GM12878 (cell line): ENCODE measurements at regions not wholly inside any gene's neighbourhood (a gene's known extent, or its start where the extent isn't known, plus 50 kb on each side); places are given as distances from the start of the nearest gene placed in this dataset.
"Not testable (repeated sequence)": the region's sequence is repeated elsewhere in the genome, so short reads cannot be mapped to it uniquely, and the experiment has no call there.

Source experiments
- BACH1 ChIP-seq: fragments of 450-650 bp; IDR thresholded peaks from 2 replicates; pipeline ENCODE4 v1.6.1; 2017; ENCODE audit warnings: mild to moderate bottlenecking, borderline replicate concordance
- EZH2 ChIP-seq: IDR thresholded peaks from 2 replicates; pipeline ENCODE4 v1.6.1; 2012; ENCODE audit warnings: low read depth, mild to moderate bottlenecking, control low read depth, inconsistent platforms, low read length, borderline replicate concordance; ENCODE audit not compliant: control insufficient read depth
- POLR2A ChIP-seq: IDR thresholded peaks from 2 replicates; pipeline ENCODE4 v1.6.1; 2011; ENCODE audit warnings: low read depth, mild to moderate bottlenecking, low read length
- POLR2AphosphoS5 ChIP-seq: IDR thresholded peaks from 2 replicates; pipeline ENCODE4 v1.6.1; 2011; ENCODE audit warnings: mild to moderate bottlenecking, low read length, inconsistent platforms
- RBBP5 ChIP-seq: fragments of 200-600 bp; sonication (generic); conservative IDR thresholded peaks from 2 replicates; pipeline ENCODE4 v1.6.1; 2016
- RCOR1 ChIP-seq: conservative IDR thresholded peaks from 2 replicates; pipeline ENCODE4 v1.6.1; 2012; ENCODE audit warnings: low read depth, low read length, improper control_type of control experiment
- RFX5 ChIP-seq: IDR thresholded peaks from 2 replicates; pipeline ENCODE4 v1.6.1; 2011; ENCODE audit warnings: low read depth, low read length, improper control_type of control experiment
- SIX5 ChIP-seq: IDR thresholded peaks from 2 replicates; pipeline ENCODE4 v1.6.1; 2011; ENCODE audit warnings: mild to moderate bottlenecking, low read depth, low read length, moderate library complexity; ENCODE audit not compliant: severe bottlenecking
- TF ChIP-seq, protein P1 (sequence below): fragments of 450-650 bp; formaldehyde crosslinking; IDR thresholded peaks from 2 replicates; pipeline ENCODE4 v1.5.0; 2022; ENCODE audit warnings: mild to moderate bottlenecking, missing genetic modification characterization
- TF ChIP-seq, protein P2 (sequence below), 3 experiments: IDR thresholded peaks in 2 of 3; conservative IDR thresholded peaks in 1 of 3; 2 replicates each; pipeline ENCODE4 v1.5.1; 2011; ENCODE audit warnings: low read depth in 3 of 3, low read length in 3 of 3, mild to moderate bottlenecking in 3 of 3, control low read depth in 2 of 3, moderate library complexity in 2 of 3, inconsistent platforms in 1 of 3, mixed read lengths in 1 of 3; ENCODE audit not compliant: control insufficient read depth in 2 of 3, insufficient read depth in 1 of 3; ENCODE audit errors: extremely low read depth in 1 of 3
- TF ChIP-seq, protein P3 (sequence below): IDR thresholded peaks from 2 replicates; pipeline ENCODE4 v1.6.1; 2012; ENCODE audit warnings: mild to moderate bottlenecking, low read depth, low read length

DNA sequence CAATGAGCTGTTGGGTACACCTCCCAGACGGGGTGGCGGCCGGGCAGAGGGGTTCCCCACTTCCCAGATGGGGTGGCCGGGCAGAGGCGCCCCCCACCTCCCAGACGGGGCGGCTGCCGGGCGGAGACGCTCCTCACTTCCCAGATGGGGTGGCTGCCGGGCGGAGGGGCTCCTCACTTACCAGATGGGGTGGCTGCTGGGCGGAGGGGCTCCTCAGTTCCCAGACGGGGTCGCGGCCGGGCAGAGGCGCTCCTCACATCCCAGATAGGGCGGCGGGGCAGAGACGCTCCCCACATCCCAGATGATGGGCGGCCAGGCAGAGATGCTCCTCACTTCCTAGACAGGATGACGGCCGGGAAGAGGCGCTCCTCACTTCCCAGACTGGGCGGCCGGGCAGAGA, 185.1 kb downstream of the UTRN start:
- not testable (repeated sequence) for TF ChIP-seq POLR2A, RFX5, POLR2AphosphoS5, SIX5, BACH1, RBBP5, EZH2, RCOR1
- TF ChIP-seq, protein P1, sequence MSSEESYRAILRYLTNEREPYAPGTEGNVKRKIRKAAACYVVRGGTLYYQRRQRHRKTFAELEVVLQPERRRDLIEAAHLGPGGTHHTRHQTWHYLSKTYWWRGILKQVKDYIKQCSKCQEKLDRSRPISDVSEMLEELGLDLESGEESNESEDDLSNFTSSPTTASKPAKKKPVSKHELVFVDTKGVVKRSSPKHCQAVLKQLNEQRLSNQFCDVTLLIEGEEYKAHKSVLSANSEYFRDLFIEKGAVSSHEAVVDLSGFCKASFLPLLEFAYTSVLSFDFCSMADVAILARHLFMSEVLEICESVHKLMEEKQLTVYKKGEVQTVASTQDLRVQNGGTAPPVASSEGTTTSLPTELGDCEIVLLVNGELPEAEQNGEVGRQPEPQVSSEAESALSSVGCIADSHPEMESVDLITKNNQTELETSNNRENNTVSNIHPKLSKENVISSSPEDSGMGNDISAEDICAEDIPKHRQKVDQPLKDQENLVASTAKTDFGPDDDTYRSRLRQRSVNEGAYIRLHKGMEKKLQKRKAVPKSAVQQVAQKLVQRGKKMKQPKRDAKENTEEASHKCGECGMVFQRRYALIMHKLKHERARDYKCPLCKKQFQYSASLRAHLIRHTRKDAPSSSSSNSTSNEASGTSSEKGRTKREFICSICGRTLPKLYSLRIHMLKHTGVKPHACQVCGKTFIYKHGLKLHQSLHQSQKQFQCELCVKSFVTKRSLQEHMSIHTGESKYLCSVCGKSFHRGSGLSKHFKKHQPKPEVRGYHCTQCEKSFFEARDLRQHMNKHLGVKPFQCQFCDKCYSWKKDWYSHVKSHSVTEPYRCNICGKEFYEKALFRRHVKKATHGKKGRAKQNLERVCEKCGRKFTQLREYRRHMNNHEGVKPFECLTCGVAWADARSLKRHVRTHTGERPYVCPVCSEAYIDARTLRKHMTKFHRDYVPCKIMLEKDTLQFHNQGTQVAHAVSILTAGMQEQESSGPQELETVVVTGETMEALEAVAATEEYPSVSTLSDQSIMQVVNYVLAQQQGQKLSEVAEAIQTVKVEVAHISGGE (CRISPR knock-in tag), result not testable (repeated sequence)
- TF ChIP-seq, protein P2, sequence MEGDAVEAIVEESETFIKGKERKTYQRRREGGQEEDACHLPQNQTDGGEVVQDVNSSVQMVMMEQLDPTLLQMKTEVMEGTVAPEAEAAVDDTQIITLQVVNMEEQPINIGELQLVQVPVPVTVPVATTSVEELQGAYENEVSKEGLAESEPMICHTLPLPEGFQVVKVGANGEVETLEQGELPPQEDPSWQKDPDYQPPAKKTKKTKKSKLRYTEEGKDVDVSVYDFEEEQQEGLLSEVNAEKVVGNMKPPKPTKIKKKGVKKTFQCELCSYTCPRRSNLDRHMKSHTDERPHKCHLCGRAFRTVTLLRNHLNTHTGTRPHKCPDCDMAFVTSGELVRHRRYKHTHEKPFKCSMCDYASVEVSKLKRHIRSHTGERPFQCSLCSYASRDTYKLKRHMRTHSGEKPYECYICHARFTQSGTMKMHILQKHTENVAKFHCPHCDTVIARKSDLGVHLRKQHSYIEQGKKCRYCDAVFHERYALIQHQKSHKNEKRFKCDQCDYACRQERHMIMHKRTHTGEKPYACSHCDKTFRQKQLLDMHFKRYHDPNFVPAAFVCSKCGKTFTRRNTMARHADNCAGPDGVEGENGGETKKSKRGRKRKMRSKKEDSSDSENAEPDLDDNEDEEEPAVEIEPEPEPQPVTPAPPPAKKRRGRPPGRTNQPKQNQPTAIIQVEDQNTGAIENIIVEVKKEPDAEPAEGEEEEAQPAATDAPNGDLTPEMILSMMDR (IDR thresholded peaks at IDR 0.05 in 2 of 3, conservative IDR thresholded peaks at IDR 0.05 in 1 of 3; ENCODE audit: control insufficient read depth in 2 of 3, extremely low read depth in 1 of 3, insufficient read depth in 1 of 3, low read depth in 3 of 3, low read length in 3 of 3), result not testable (repeated sequence)
- TF ChIP-seq, protein P3, sequence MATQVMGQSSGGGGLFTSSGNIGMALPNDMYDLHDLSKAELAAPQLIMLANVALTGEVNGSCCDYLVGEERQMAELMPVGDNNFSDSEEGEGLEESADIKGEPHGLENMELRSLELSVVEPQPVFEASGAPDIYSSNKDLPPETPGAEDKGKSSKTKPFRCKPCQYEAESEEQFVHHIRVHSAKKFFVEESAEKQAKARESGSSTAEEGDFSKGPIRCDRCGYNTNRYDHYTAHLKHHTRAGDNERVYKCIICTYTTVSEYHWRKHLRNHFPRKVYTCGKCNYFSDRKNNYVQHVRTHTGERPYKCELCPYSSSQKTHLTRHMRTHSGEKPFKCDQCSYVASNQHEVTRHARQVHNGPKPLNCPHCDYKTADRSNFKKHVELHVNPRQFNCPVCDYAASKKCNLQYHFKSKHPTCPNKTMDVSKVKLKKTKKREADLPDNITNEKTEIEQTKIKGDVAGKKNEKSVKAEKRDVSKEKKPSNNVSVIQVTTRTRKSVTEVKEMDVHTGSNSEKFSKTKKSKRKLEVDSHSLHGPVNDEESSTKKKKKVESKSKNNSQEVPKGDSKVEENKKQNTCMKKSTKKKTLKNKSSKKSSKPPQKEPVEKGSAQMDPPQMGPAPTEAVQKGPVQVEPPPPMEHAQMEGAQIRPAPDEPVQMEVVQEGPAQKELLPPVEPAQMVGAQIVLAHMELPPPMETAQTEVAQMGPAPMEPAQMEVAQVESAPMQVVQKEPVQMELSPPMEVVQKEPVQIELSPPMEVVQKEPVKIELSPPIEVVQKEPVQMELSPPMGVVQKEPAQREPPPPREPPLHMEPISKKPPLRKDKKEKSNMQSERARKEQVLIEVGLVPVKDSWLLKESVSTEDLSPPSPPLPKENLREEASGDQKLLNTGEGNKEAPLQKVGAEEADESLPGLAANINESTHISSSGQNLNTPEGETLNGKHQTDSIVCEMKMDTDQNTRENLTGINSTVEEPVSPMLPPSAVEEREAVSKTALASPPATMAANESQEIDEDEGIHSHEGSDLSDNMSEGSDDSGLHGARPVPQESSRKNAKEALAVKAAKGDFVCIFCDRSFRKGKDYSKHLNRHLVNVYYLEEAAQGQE, result not testable (repeated sequence)
